BJ (cell line): ENCODE measurements at regions not wholly inside any gene's neighbourhood (a gene's known extent, or its start where the extent isn't known, plus 50 kb on each side); places are given as distances from the start of the nearest gene placed in this dataset.

Experiments
- CTCF ChIA-PET: fragments of 350-600 bp; formaldehyde crosslinking; extraction: SDS; loops from one replicate; lab custom pipeline; 2021; ENCODE audit warnings: antibody characterized with exemption, inconsistent platforms; lab: Yijun Ruan, JAX
- POLR2A ChIA-PET: fragments of 300-600 bp; sonication (Branson Sonifier 250); formaldehyde crosslinking; extraction: SDS; loops from one replicate; lab custom pipeline; 2021; ENCODE audit warnings: antibody characterized with exemption; lab: Charles Lee
- DNase-seq: peaks from one replicate; pipeline ENCODE4 v3.0.0-alpha.2; 2011; ENCODE audit warnings: low read depth
- H3K27me3 ChIP-seq: 2 replicates; pipeline ENCODE4 v1.6.0; 2011; ENCODE audit warnings: low read length; ENCODE audit not compliant: control insufficient read depth, insufficient read depth
- H3K36me3 ChIP-seq: 2 replicates; pipeline ENCODE4 v1.5.1; 2011; ENCODE audit warnings: low read length; ENCODE audit not compliant: control insufficient read depth, insufficient read depth
- H3K4me3 ChIP-seq: 2 replicates; pipeline ENCODE4 v1.5.1; 2011; ENCODE audit warnings: low read depth, mild to moderate bottlenecking, control low read depth, low read length
- CTCF ChIP-seq: IDR thresholded peaks from 2 replicates; pipeline ENCODE4 v1.5.1; 2011; ENCODE audit warnings: low read depth, mild to moderate bottlenecking, control low read depth, inconsistent platforms, low read length, moderate library complexity; ENCODE audit not compliant: insufficient read depth

- no peak for DNase-seq
- no peak for TF ChIP-seq CTCF
- no peaks in the 10 kb centered on the region for H3K27me3 ChIP-seq
- H3K36me3 ChIP-seq = peaks cover 4% of the 10 kb centered on the region; the same call in 1 of the 2 replicates
- no peak overlapping the region for H3K4me3 ChIP-seq
- POLR2A ChIA-PET = no interaction called here
- CTCF ChIA-PET = interaction anchor here (1.3 kb wide), 1 partner anchor 26 kb away, joined by 4 read pairs; no protein-coding TSS in a partner anchor
Measured at GRCh38 chr17:77394540-77395295, 253.9 kb downstream of the SEC14L1 start.

- Histone ChIP-seq H3K36me3 (peaks cover 5% of the 10 kb centered on the region; the same call in 1 of the 2 replicates), H3K27me3 (no peaks in the 10 kb centered on the region), H3K4me3 (no peak overlapping the region)
- DNase-seq = no peak
- ChIA-PET CTCF (interaction anchor here (1.0 to 1.4 kb wide), 4 partner anchors 12 to 35 kb away, joined by 4 read pairs; no protein-coding TSS in a partner anchor), POLR2A (no interaction called here)
- no peak for TF ChIP-seq CTCF
Measured at GRCh38 chr17:77395501-77396048, 254.8 kb downstream of the SEC14L1 start.

- no peak for DNase-seq
- no peaks in the 10 kb centered on the region for H3K27me3 ChIP-seq
- POLR2A ChIA-PET = no interaction called here
- H3K4me3 ChIP-seq = no peak overlapping the region
- CTCF ChIA-PET = interaction anchor here (1.0 to 1.4 kb wide), 4 partner anchors 11 to 34 kb away, joined by 3 to 4 read pairs (median 4); no protein-coding TSS in a partner anchor
- 0 out of 2 replicates have a peak, but pooled peaks cover 5% of the 10 kb centered on the region for H3K36me3 ChIP-seq
- TF ChIP-seq CTCF = no peak
Measured at GRCh38 chr17:77396610-77397009, 255.8 kb downstream of the SEC14L1 start.

GRCh38 chr17:77398274-77398673, 257.5 kb downstream of the SEC14L1 start:
- Histone ChIP-seq H3K36me3 (peaks cover 16% of the 10 kb centered on the region), H3K27me3 (no peaks in the 10 kb centered on the region), H3K4me3 (no peak overlapping the region)
- CTCF ChIA-PET = interaction anchor here (0.9 kb wide), 1 partner anchor 31 kb away, joined by 5 read pairs; no protein-coding TSS in a partner anchor
- POLR2A ChIA-PET = no interaction called here
- no peak for DNase-seq
- no peak for TF ChIP-seq CTCF

- no peak for TF ChIP-seq CTCF
- ChIA-PET CTCF (interaction anchor here (0.9 to 1.8 kb wide), 8 partner anchors 10 to 313 kb away, joined by 3 to 9 read pairs (median 6); no protein-coding TSS in a partner anchor), POLR2A (no interaction called here)
- Histone ChIP-seq H3K27me3 (no peaks in the 10 kb centered on the region), H3K36me3 (peaks cover 20% of the 10 kb centered on the region), H3K4me3 (no peak overlapping the region)
- no peak for DNase-seq
Measured at GRCh38 chr17:77399319-77399957, 258.7 kb downstream of the SEC14L1 start.
